Parathyroid adenoma (tissue), 2 donors: ENCODE measurements at regions not wholly inside any gene's neighbourhood (a gene's known extent, or its start where the extent isn't known, plus 50 kb on each side); places are given as distances from the start of the nearest gene placed in this dataset.
"Not testable (repeated sequence)": the region's sequence is repeated elsewhere in the genome, so short reads cannot be mapped to it uniquely, and the experiment has no call there.

Experiments
- H2AFZ ChIP-seq: fragments of 300-600 bp; sonication (generic); one replicate; pipeline ENCODE4 v1.7.0; 2017; ENCODE audit warnings: antibody characterized with exemption, mild to moderate bottlenecking
- H3K27ac ChIP-seq: fragments of 300-600 bp; sonication (generic); one replicate; pipeline ENCODE4 v1.7.0; 2017
- H3K27me3 ChIP-seq: fragments of 300-600 bp; sonication (generic); one replicate; pipeline ENCODE4 v1.7.0; 2017; ENCODE audit warnings: low read length; ENCODE audit not compliant: control insufficient read depth, insufficient read depth
- H3K36me3 ChIP-seq: fragments of 300-600 bp; sonication (generic); one replicate; pipeline ENCODE4 v1.7.0; 2017; ENCODE audit warnings: low read length; ENCODE audit not compliant: control insufficient read depth, insufficient read depth
- H3K4me1 ChIP-seq: fragments of 300-600 bp; sonication (generic); one replicate; pipeline ENCODE4 v1.7.0; 2017; ENCODE audit warnings: control low read depth
- H3K4me2 ChIP-seq: fragments of 300-600 bp; sonication (generic); one replicate; pipeline ENCODE4 v1.7.0; 2017; ENCODE audit warnings: low read length
- H3K4me3 ChIP-seq: fragments of 300-600 bp; sonication (generic); one replicate; pipeline ENCODE4 v1.7.0; 2017; ENCODE audit warnings: low read depth, low read length
- H3K79me2 ChIP-seq: fragments of 300-600 bp; sonication (generic); one replicate; pipeline ENCODE4 v1.7.0; 2017; ENCODE audit warnings: control low read depth
- H3K9ac ChIP-seq: fragments of 300-600 bp; sonication (generic); one replicate; pipeline ENCODE4 v1.7.0; 2017; ENCODE audit warnings: mild to moderate bottlenecking
- H3K9me3 ChIP-seq: fragments of 300-600 bp; sonication (generic); one replicate; pipeline ENCODE4 v1.7.0; 2017; ENCODE audit warnings: low read length; ENCODE audit not compliant: control insufficient read depth
- TF ChIP-seq, protein P1 (sequence below): fragments of 300-600 bp; sonication (generic); IDR thresholded peaks from one replicate; pipeline ENCODE4 v1.7.0; 2017; ENCODE audit warnings: antibody characterized with exemption, mild to moderate bottlenecking
- donor health status: primary hyperparathyroidism.

DNA sequence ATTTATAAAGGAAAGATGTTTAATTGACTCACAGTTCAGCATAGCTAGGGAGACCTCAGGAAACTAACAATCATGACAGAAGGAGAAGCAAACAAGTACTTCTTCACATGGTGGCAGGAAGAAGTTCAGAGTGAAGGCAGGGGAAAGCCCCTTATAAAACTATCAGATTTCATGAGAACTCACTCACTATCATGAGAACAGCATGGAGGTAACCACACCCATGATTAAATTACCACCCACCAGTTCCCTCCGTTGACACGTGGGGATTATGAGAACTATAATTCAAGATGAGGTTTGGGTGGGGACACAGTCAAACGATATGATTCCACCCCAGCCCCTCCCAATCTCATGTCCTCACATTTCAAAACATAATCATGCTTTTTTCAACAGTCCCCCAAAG, 124.2 kb upstream of the PCGF5 start:
- H3K9ac ChIP-seq, result no peak overlapping the region
- H2AFZ ChIP-seq, result no peak overlapping the region
- no peak overlapping the region for H3K27ac ChIP-seq
- H3K4me2 ChIP-seq, result no peak overlapping the region
- no peaks in the 10 kb centered on the region for H3K4me1 ChIP-seq
- H3K27me3 ChIP-seq, result no peaks in the 10 kb centered on the region
- H3K9me3 ChIP-seq, result no peaks in the 10 kb centered on the region
- no peak overlapping the region for H3K4me3 ChIP-seq
- H3K79me2 ChIP-seq, result no peaks in the 10 kb centered on the region
- TF ChIP-seq, protein P1, sequence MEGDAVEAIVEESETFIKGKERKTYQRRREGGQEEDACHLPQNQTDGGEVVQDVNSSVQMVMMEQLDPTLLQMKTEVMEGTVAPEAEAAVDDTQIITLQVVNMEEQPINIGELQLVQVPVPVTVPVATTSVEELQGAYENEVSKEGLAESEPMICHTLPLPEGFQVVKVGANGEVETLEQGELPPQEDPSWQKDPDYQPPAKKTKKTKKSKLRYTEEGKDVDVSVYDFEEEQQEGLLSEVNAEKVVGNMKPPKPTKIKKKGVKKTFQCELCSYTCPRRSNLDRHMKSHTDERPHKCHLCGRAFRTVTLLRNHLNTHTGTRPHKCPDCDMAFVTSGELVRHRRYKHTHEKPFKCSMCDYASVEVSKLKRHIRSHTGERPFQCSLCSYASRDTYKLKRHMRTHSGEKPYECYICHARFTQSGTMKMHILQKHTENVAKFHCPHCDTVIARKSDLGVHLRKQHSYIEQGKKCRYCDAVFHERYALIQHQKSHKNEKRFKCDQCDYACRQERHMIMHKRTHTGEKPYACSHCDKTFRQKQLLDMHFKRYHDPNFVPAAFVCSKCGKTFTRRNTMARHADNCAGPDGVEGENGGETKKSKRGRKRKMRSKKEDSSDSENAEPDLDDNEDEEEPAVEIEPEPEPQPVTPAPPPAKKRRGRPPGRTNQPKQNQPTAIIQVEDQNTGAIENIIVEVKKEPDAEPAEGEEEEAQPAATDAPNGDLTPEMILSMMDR, result no peak
- H3K36me3 ChIP-seq, result no peaks in the 10 kb centered on the region

DNA sequence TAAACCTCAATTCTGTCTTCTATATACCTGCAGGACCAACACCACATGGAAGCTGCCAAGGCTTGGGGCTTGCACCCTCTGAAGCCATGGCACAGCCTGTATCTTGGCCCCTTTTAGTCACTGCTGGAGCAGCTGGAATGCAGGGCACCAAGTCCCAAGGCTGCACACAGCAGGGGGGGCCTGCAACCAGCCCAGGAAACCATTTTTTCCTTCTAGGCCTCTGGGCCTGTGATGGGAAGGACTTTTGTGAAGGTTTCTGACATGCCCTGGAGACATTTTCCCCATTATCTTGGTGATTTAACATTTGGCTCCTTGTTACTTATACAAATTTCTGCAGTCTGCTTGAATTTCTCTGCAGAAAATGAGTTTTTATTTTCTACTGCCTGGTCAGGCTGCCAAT, 123.2 kb upstream of the PCGF5 start:
- no peaks in the 10 kb centered on the region for H3K9me3 ChIP-seq
- no peak overlapping the region for H3K27ac ChIP-seq
- no peaks in the 10 kb centered on the region for H3K36me3 ChIP-seq
- H2AFZ ChIP-seq, result no peak overlapping the region
- H3K4me2 ChIP-seq, result no peak overlapping the region
- H3K4me3 ChIP-seq, result no peak overlapping the region
- no peaks in the 10 kb centered on the region for H3K4me1 ChIP-seq
- TF ChIP-seq, protein P1, result no peak
- no peaks in the 10 kb centered on the region for H3K79me2 ChIP-seq
- no peaks in the 10 kb centered on the region for H3K27me3 ChIP-seq
- no peak overlapping the region for H3K9ac ChIP-seq

GRCh38 chr10:91098021-91098420, 122.4 kb upstream of the PCGF5 start:
- not testable (repeated sequence) for H3K27me3 ChIP-seq, H3K9me3 ChIP-seq, H2AFZ ChIP-seq, H3K36me3 ChIP-seq, H3K4me1 ChIP-seq, H3K27ac ChIP-seq, H3K79me2 ChIP-seq, H3K4me3 ChIP-seq, H3K4me2 ChIP-seq, H3K9ac ChIP-seq

- Histone ChIP-seq H3K9me3 (no peaks in the 10 kb centered on the region), H3K4me3 (no peak overlapping the region), H3K79me2 (no peaks in the 10 kb centered on the region), H3K4me2 (no peak overlapping the region), H3K27ac (no peak overlapping the region), H3K27me3 (no peaks in the 10 kb centered on the region), H3K9ac (no peak overlapping the region), H3K36me3 (no peaks in the 10 kb centered on the region), H2AFZ (no peak overlapping the region), H3K4me1 (no peaks in the 10 kb centered on the region)
- TF ChIP-seq, protein P1, result no peak
Observed at GRCh38 chr10:91103384-91104192, 116.9 kb upstream of the PCGF5 start.

DNA sequence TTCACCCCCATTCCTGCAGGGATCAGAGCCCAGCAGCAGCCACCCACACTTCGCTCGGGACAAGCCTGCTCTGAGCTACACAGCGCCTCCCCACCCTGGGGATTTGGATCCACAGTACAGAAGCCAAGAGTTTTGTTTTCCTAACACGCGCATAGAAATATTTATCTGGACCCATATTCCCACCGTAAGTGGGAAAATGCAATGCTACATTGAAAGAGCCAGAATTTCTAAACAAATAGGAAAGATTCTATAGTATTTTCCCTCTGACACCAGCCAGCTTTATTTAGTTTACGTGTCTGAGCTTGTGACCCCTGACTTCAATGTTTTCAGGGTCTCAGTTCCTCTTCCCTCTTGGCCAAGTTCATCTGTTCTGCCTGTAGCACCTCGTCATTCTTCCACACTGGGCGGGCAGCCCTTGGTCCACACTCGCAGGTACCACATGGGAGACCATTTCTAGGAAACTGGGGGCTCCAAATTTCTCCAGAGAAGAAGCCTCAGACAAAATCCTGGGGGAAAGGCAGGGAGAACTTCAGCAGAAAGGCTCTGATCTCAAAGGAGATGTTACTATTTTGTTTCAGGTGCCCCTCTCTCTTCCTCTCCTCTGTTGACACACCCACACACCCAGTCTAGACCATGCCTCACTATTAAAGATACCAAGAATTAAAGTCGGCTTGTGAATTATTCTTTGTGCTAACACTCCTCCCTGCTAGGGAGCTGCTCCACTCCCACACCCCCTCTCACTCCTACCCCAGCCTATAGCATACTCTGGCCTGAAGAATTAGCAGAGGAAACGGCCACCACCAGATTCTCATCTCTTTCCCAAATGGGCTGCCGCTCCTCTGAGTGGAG, 116.0 kb upstream of the PCGF5 start:
- no peaks in the 10 kb centered on the region for H3K36me3 ChIP-seq
- H3K79me2 ChIP-seq, result no peaks in the 10 kb centered on the region
- no peak overlapping the region for H3K27ac ChIP-seq
- H3K4me3 ChIP-seq, result no peak overlapping the region
- TF ChIP-seq, protein P1, result no peak
- H3K27me3 ChIP-seq, result no peaks in the 10 kb centered on the region
- H3K4me2 ChIP-seq, result no peak overlapping the region
- no peaks in the 10 kb centered on the region for H3K9me3 ChIP-seq
- H3K9ac ChIP-seq, result no peak overlapping the region
- no peaks in the 10 kb centered on the region for H3K4me1 ChIP-seq
- H2AFZ ChIP-seq, result no peak overlapping the region
